ENCODE measurements at regions not wholly inside any gene's neighbourhood (a gene's known extent, or its start where the extent isn't known, plus 50 kb on each side); places are given as distances from the start of the nearest gene placed in this dataset.

DNA sequence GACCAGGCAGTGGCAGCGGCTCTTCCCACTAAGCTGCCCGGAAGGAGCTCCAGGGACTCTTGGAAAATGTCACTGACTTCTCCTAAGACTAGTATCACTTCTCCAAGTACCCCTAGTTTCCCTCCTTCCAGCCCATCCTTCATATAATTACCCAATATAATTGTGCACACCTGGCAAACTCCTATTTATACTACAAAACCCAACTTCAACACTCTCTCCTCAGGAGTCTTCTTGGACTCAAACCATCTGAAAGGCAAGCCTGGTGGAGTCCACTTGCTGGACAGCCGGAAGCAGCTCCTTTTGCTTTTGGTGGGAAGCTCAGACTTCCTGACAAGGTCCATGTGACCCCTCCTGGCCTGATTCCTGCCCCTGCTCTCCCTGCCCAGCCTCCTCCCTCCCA lies 955.9 kb downstream of the TBC1D22A start:
- DNase-seq = no peak

DNA sequence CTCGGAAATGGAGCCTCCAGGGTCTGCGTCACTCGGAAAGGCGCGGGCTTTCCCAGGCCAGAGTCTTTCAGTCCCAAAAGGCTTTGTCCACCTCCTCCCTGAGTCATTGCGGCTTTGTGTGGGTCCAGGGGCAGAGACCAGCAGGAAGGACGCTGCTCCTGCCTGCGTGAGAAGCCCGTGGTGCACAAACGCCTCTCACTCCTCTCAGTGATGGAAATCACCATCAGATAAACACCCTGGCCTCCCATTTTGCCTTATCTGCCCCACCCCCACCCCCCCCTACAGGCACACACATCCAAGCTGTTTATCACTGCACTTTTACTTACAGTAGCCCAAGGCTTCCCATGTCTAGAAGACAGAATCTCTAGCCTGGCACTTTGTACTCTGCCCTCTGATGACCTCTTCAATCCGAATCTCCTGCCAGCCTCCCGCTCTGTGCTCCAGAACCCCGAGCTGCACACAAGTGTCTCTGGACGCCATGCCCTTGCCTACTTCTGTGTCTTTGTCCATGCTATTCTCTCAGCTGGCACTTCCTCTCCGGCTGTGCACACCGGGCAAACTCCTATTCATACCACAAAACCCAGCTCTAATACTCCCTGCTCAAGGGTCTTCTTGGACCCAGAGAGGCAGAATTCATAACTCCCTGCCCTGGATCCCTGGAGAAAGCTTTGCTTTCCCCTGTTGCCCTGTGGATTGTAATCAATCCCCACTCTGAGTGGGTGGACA lies 954.6 kb downstream of the TBC1D22A start:
- DNase-seq = no peak

- no peak for DNase-seq
These were observed 953.6 kb downstream of the TBC1D22A start for GRCh38 chr22:47715866-47716578.

GRCh38 chr22:47713941-47714340 lies 951.5 kb downstream of the TBC1D22A start:
- no peak for DNase-seq

- no peak for DNase-seq
These were observed 947.7 kb downstream of the TBC1D22A start for GRCh38 chr22:47710135-47710534.

DNA sequence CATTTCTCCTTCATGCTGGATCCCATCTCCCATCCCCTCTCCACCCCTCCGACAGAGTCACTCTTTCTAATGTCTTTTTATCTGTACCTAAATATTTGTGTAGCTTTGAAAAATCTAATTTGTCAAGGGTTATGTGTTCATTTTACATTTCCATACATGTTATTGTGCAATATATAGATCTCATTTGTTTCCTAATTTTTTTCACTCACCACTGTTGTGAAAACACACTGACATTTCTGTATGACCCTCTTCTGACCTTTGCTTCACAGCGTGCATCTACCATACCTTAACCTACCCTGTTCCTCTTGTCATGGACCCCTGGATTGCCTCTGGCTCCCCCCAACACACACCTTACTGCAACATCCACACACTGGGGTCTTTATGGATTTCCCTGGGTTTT lies 942.9 kb downstream of the TBC1D22A start:
- no peak for DNase-seq

GRCh38 chr22:47698906-47699305 lies 936.5 kb downstream of the TBC1D22A start:
- DNase-seq = no peak

- DNase-seq = no peak
These were observed 935.4 kb downstream of the TBC1D22A start for GRCh38 chr22:47697861-47698260.

DNA sequence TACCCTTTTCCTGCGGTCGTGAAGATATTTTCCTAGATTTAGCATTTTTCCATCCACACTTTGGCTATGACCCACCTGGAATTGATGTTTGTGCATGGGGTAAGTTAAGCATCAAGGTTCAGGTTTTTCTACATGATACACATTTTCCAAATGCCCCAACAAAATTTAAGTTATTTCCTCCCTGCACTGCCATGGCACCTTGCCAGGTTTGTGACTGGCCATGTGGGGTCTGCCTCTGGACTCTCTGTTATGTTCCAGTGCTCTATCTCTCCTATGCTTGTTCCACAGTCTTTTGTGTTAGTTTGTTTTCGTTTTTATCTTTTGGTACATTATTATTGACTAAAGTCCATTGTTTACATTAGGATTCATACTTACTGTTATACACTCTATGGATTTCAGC lies 934.3 kb downstream of the TBC1D22A start:
- no peak for DNase-seq

DNA sequence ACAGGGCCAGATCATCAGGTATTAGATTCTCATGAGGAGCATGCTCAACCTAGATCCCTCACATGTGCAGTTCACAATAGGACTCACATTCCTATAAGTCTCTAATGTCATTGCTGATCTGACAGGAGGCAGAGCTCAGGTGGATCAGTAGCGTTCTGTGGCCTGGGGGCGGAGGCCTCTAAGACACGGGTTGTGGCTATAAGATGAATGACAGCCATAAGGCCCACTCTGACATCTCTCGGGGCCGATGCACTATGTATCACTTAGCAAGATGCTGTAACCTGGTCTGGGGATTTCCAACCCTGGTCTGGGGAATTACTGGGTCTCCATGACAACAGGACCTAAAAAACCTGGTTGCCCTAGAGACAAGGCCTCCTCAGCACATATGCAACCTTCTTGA lies 932.7 kb downstream of the TBC1D22A start:
- no peak for DNase-seq

GRCh38 chr22:47694536-47695130 lies 932.2 kb downstream of the TBC1D22A start:
- DNase-seq = no peak

GRCh38 chr22:47693606-47694005 lies 931.2 kb downstream of the TBC1D22A start:
- no peak for DNase-seq

GRCh38 chr22:47692811-47693210 lies 930.4 kb downstream of the TBC1D22A start:
- no peak for DNase-seq

DNA sequence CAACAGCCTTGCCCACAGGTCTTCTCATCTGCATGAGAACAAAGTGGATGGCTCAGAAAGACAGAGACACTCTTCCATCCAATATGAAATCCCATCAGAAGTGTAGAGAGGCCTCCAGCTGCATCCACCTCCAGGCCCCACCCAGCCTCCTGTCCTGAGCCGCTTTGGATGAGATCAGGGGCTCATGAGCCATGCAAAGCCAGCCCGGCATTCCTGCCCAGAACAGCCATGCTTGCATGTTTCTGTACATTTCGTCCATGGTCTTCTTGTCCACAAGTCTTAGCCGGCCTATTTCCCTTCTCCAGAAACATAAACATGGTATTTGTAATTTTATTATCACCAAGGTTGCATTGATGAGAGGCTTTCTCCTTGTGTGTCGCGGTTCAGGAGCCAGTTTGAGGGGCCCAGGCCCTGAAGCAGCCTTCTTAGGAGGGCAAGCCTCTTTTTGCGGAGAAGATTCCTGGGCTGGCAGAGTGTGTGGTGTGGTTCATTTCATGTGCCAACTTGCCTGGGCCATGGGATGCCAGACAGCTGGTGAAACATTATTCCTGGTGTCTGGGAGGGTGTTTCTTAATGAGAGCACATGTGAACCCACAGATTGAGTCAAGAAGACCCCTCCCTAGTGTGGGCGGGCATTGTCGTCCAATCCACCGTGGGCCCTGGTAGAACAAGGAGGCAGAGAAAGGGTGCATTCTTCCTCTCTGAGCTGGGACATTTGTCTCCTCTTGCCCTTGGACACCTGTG lies 928.9 kb downstream of the TBC1D22A start:
- DNase-seq = no peak

GRCh38 chr22:47690586-47690985 lies 928.1 kb downstream of the TBC1D22A start:
- no peak for DNase-seq

DNA sequence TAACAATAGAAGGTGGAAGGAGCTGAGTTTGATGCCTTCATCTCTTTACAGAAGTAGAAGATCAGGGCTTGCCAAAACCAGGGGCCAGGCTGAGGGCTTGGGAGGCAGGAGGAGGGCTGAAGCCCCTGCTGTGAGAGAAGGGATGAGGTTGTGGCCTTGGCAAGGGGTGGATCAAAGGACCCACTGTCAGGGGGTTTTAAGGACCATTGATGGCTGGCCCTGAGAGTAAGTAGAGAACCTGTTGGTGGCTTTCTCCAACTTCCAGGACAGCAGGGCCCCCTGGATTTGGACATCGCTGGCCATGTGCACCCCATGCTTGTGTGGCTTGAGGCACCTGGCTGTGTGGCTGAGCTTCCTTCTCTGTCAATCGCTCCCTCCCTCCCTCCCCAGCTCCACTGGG lies 927.7 kb downstream of the TBC1D22A start:
- DNase-seq = no peak

- no peak for DNase-seq
These were observed 925.3 kb downstream of the TBC1D22A start for GRCh38 chr22:47687776-47688175.

GRCh38 chr22:47687346-47687655 lies 924.9 kb downstream of the TBC1D22A start:
- DNase-seq = no peak

DNA sequence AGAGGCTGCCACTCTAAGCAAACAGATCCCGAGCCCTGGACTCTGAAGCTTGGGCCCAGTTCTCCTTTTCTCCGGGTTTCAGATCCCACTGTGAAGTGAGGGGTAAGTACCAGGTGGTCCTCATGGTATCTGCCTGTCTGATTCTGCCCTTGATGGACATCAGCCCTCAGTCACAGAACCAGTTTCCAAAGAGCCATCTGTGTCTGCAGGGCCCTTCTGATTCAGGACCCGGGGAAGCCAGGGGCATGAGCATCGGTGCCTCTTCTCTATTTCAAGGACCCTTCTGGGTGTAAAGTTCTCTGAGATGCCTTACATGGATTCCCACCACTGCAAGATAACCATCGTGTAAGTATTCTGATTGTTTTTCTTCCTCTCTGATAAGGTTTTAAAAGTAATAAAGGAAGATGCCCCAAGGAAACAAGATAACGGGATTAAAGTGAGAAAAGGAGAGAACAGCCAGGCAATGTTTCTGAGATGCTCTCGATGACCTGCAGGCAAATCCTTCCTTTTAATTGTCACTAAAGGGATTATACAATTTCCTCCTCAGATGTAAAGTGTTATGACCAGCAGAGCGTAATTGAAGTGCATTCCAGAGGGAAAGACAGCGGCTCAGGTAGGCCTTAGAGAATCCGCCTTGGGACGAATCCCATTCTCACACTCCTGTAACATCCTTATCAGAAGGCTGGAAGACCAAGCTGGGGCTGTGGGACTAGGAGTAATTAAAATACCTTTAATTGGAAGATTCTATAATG lies 924.3 kb downstream of the TBC1D22A start:
- DNase-seq = no peak

- no peak for DNase-seq
These were observed 919.1 kb downstream of the TBC1D22A start for GRCh38 chr22:47681411-47682165.

- no peak for DNase-seq
These were observed 916.3 kb downstream of the TBC1D22A start for GRCh38 chr22:47678636-47679287.

DNA sequence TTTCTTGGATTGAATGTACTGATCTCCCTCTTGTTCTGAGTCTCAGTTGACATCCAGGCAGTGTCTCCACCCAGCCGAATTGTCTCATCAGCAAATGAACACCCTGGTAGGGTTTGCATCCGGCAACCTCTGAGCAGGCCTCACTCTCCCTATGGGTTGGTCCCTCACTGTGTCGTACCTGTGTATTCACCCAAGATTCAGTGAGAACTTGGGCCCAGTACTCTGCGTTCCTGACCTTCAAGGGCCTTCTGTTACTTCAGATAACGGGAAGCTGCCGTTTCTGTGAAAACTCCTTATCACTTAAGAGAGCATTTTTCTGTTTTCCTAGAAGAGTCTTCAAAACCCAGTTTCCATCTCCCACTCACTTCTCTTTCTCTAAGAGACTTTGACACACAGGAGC lies 915.6 kb downstream of the TBC1D22A start:
- no peak for DNase-seq

Data from NCI-H1105 (cell line).